ENCODE measurements at regions not wholly inside any gene's neighbourhood (a gene's known extent, or its start where the extent isn't known, plus 50 kb on each side); places are given as distances from the start of the nearest gene placed in this dataset.

DNA sequence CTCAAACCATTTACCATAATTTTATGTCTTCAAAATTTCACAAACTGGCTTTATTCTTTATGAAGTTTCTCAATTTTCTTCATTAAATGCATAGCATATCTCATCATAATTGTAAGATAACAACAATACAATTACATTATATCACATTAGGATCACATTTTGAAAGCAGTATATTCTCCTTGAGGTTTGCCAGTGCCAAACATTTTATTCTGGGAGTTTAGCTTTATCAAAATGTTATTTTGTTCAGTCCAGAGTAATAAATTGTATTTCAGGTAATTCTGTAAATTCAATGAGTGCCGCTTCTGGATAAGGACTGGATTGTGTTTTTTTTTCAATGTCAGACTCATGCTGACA is 234.6 kb upstream of the MIR17HG start:
- Histone ChIP-seq H3K4me1 (no peaks in the 10 kb centered on the region), H3K27me3 (no peaks in the 10 kb centered on the region), H3K36me3 (no peaks in the 10 kb centered on the region), H3K27ac (no peak overlapping the region), H3K9me3 (no peaks in the 10 kb centered on the region), H3K4me3 (no peak overlapping the region)
- WGBS, 2 donors (ENCODE audit: low coverage in 1 of 2) = 62 to 81% methylated on average over 1 of the region's 1 CpG
- in situ Hi-C loops (cut with MboI; ENCODE audit: low pct_ligation_motif_present in 1 of 4, low pct_unique_long_range_greater_than_20kb in 1 of 4, low sequenced_read_pairs in 3 of 4) = no loop called here
- TF ChIP-seq EP300 (IDR thresholded peaks at IDR 0.05; ENCODE audit: low read depth) (no peak), POLR2A (IDR thresholded peaks at IDR 0.05) (no peak), POLR2AphosphoS5 (IDR thresholded peaks at IDR 0.05) (no peak), CTCF (IDR thresholded peaks at IDR 0.05) (no peak)
- no peak for DNase-seq
- intact Hi-C loops (cut with DNase I; ENCODE audit: low total_unique reads) = no loop called here

GRCh38 chr13:91115776-91116175 is 231.7 kb upstream of the MIR17HG start:
- no peak for TF ChIP-seq CTCF (IDR thresholded peaks at IDR 0.05)
- TF ChIP-seq POLR2A (IDR thresholded peaks at IDR 0.05) = no peak
- TF ChIP-seq EP300 (IDR thresholded peaks at IDR 0.05; ENCODE audit: low read depth) = no peak
- TF ChIP-seq POLR2AphosphoS5 (IDR thresholded peaks at IDR 0.05) = no peak
- Histone ChIP-seq H3K27ac (no peak overlapping the region), H3K4me1 (no peaks in the 10 kb centered on the region), H3K4me3 (no peak overlapping the region), H3K36me3 (no peaks in the 10 kb centered on the region), H3K9me3 (no peaks in the 10 kb centered on the region), H3K27me3 (no peaks in the 10 kb centered on the region)
- in situ Hi-C loops (cut with MboI; ENCODE audit: low pct_ligation_motif_present in 1 of 4, low pct_unique_long_range_greater_than_20kb in 1 of 4, low sequenced_read_pairs in 3 of 4) (no loop called here), intact Hi-C loops (cut with DNase I; ENCODE audit: low total_unique reads) (no loop called here)
- no peak for DNase-seq
- 75 to 88% methylated on average over 1 of the region's 1 CpG for WGBS, 2 donors (ENCODE audit: low coverage in 1 of 2)

GRCh38 chr13:91117351-91117750 is 230.1 kb upstream of the MIR17HG start:
- Histone ChIP-seq H3K36me3 (no peaks in the 10 kb centered on the region), H3K9me3 (no peaks in the 10 kb centered on the region), H3K27ac (no peak overlapping the region), H3K4me3 (no peak overlapping the region), H3K4me1 (no peaks in the 10 kb centered on the region), H3K27me3 (no peaks in the 10 kb centered on the region)
- WGBS, 2 donors (ENCODE audit: low coverage in 1 of 2) = 57 to 70% methylated on average over 2 of the region's 2 CpGs
- in situ Hi-C loops (cut with MboI; ENCODE audit: low pct_ligation_motif_present in 1 of 4, low pct_unique_long_range_greater_than_20kb in 1 of 4, low sequenced_read_pairs in 3 of 4) = no loop called here
- DNase-seq = no peak
- no peak for TF ChIP-seq CTCF (IDR thresholded peaks at IDR 0.05)
- no peak for TF ChIP-seq POLR2AphosphoS5 (IDR thresholded peaks at IDR 0.05)
- TF ChIP-seq EP300 (IDR thresholded peaks at IDR 0.05; ENCODE audit: low read depth) = no peak
- TF ChIP-seq POLR2A (IDR thresholded peaks at IDR 0.05) = no peak
- intact Hi-C loops (cut with DNase I; ENCODE audit: low total_unique reads) = no loop called here

- H3K27me3 ChIP-seq = no peaks in the 10 kb centered on the region
- no peak overlapping the region for H3K4me3 ChIP-seq
- in situ Hi-C loops (cut with MboI; ENCODE audit: low pct_ligation_motif_present in 1 of 4, low pct_unique_long_range_greater_than_20kb in 1 of 4, low sequenced_read_pairs in 3 of 4) (no loop called here), intact Hi-C loops (cut with DNase I; ENCODE audit: low total_unique reads) (no loop called here)
- no peak for DNase-seq
- TF ChIP-seq POLR2A (IDR thresholded peaks at IDR 0.05) (no peak), POLR2AphosphoS5 (IDR thresholded peaks at IDR 0.05) (no peak), EP300 (IDR thresholded peaks at IDR 0.05; ENCODE audit: low read depth) (no peak), CTCF (IDR thresholded peaks at IDR 0.05) (no peak)
- H3K4me1 ChIP-seq = no peaks in the 10 kb centered on the region
- H3K27ac ChIP-seq = no peak overlapping the region
- H3K36me3 ChIP-seq = no peaks in the 10 kb centered on the region
- 83 to 88% methylated on average over 3 of the region's 3 CpGs for WGBS, 2 donors (ENCODE audit: low coverage in 1 of 2)
- no peaks in the 10 kb centered on the region for H3K9me3 ChIP-seq
Observed at GRCh38 chr13:91119643-91120042, 227.8 kb upstream of the MIR17HG start.
